Epithelial cell of prostate (primary cell): ENCODE measurements at regions not wholly inside any gene's neighbourhood (a gene's known extent, or its start where the extent isn't known, plus 50 kb on each side); places are given as distances from the start of the nearest gene placed in this dataset.

ENCODE experiments used
- DNase-seq: peaks from one replicate; pipeline ENCODE4 v3.0.0-alpha.2; 2011; ENCODE audit warnings: low read depth, low spot score
- H3K27ac ChIP-seq: fragments of 450-650 bp; 2 replicates; pipeline ENCODE4 v1.5.1; 2017; ENCODE audit warnings: mild to moderate bottlenecking

DNA sequence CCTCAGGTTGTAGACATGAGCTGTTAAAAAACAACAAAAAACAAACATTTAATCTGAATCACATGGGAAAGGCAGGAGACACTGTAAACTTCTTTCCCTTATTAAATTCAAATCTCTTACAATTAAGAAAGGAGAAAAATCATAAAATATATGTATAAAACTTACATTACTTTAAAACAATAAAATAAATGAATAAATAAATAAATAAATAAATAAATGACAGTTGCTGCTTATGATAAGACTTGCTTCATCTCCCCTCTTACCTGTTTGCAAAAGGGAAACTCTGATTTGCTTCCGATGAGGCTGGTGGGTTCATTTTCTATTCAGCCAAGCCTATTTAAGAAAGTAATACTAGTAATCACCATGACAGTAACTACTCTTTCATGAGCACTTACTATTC lies 353.4 kb upstream of the TBL1XR1 start:
- DNase-seq: no peak
- no peak overlapping the region for H3K27ac ChIP-seq

DNA sequence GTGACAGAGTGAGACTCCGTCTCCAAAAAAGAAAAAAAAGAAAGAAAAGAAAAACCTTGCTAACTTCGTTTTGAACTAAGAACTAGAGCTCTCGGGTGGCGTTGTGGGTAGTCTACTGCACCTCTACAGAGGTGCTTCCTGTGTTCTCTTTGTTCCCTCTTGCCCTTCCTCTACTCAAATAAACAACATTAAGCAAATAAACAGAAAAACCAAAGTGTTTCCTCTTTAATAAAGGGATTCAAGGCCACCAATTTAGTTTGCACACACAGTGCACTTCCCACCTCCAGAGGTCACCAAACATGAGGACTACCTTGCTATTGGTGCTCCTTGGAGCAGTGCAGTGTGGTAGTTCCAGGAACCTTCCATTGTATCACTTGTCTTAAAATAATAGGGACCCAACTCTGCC lies 354.2 kb upstream of the TBL1XR1 start:
- H3K27ac ChIP-seq: no peak overlapping the region
- DNase-seq: no peak

DNA sequence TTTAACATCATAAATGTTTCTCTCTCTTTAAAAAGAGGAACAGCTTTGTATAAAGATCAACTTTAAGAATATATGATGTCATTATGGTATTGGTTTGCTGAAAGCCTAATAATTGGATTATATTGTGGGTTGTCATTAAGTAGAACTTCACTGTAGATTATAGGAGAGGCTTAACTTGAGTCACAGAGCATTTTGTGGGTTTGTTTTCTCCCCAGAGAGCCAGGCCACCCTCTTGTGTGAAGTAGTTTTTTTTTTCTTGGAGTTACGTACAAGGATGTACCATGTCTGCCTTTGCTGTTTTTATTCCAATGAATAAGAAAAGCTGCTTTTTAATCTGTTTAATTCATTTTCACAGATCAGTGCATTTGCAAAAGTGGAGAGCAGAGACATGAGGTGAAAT lies 354.8 kb upstream of the TBL1XR1 start:
- no peak for DNase-seq
- no peak overlapping the region for H3K27ac ChIP-seq

DNA sequence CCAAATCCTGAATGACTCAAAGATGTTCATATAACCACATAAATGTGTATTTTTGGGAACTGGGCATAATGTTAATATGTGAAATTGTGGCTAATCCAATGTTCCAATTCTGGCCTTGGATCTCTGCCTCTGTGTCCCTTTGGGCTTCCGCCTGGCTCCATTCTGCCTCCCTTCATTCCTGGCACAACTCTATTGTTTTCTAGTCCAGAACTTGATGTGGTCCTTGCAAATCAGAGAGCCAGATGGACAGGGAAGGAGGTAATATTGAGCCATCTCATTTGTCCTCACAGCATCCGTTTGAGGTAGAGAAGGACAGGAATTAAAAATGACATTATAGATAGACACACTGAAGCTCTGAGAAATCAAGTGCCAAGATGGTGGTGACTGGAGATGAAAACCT lies 355.7 kb upstream of the TBL1XR1 start:
- DNase-seq: no peak
- H3K27ac ChIP-seq: no peak overlapping the region

DNA sequence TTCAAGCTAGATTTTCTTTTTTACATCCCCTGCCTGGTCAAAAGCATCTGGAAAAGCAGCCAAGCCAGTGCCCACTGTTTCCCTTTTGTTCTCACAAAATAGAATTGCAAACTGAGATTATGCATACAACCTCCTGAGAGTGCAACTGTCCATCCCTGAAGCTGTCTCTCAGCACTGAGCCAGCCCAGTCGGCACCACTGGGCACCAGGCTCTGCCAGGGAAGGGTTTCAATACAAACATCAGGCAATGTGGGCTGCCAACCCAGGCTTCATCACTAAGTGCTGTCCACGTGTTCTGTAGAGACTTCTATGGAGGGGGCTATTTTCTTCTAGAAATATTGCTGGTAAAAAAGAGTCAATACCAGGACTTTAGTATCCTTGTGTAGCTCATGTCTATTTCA lies 356.3 kb upstream of the TBL1XR1 start:
- H3K27ac ChIP-seq: no peak overlapping the region
- no peak for DNase-seq

DNA sequence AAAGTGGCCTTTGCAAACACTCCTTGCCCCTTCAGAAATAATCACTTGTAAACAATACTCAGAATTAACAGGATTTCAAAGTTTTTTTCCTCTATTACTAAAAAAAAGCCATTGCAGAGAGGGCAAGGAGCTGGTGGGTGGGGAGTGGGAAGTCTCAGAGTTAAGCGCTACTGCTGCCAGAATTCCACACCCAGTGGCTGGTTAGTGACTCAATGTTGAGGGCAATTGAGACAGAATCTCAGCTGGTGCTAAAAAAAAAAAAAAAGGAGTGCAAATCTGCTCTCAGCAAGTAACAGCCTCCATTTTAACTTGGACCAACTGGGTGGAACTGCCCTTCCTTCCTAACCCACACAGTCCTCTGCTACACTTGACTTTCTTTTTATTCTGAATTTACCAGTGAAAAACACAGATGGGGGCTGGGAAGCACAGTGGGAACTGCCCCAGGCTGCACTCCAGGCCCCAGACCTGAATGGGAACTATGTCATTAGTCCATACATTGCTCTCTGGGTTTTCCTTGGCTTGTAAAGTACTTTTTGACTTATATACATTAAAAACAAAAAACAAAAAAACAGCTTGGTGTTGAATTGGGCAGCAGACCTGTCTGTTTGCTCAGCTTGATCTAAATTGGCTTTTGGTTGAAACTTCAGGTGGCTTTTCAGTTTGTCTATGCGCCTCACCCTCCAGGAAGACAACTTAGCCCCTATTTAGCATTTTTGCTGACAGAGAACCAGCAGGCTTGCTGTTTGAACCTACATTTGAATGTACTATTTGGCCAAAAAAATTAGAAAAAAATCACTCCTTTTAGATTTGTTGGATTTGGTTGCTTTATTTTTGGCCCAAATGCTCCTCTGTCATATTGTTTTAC lies 357.8 kb upstream of the TBL1XR1 start:
- DNase-seq: peak; percentile 36
- peak overlapping the region; percentile 32 for H3K27ac ChIP-seq

DNA sequence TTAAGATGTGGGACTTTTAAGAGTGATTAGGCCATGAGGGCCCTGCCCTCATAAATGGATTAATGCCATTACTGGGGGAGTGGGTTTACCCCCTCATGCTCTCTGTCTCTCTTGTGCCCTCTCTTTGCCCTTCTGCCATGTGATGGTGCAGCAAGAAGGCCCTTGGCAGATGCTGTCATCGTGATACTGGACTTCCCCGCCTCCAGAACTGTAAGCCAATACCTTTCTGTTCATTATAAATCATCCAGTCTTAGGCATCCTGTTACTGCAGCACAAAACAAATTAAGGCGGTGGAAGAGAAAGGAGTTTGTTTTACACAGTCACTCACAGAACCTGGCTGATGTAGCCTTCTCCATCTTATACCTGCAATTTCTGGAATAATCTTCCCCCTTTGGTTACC lies 360.3 kb upstream of the TBL1XR1 start:
- DNase-seq: no peak
- no peak overlapping the region for H3K27ac ChIP-seq

DNA sequence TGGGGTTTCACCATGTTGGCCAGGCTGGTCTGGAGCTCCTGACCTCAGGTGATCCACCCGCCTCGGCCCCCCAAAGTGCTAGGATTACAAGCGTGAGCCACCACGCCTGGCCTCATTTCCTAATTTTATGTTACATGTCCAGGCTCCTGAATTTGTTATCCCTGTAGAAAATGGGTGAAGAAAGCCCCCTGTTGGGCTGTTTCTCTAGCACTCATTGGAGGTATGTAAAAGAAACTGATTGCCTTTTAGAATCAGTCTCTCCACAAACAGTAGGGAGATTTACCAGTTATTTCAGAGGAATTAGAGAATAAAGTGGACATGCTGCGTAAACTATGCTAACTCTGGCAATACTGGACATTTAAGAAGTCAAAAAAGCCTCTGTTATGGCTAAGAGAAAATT lies 364.1 kb upstream of the TBL1XR1 start:
- H3K27ac ChIP-seq: no peak overlapping the region
- DNase-seq: no peak

DNA sequence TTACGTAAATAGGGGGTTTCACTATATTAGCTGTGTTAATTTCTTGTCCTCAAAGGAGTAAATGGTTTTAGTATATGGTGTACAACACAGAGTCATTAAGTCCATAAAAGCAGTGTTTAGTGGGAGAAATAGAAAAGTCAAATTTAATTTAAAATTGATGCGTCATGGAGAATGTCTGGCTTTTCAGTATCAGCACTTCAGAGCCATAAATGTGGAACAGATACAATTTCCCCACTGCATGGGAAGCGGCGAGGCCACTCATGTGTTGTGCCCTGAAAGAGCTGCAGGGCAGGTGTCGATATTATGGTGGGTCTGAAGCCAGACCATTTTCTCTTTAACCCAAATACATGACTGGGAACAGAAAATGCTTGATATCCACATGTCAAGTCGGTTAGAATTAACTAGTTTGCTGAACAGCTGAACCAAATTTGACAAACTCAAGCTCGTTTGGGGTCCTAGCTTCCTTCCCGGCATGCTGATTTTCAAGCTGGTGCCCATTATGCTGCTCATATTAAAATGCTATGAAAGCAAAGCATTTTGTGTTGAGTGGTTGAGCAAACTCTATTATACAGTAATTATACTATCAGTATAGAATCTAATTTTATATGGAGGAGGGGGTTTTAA lies 364.6 kb upstream of the TBL1XR1 start:
- H3K27ac ChIP-seq: no peak overlapping the region
- DNase-seq: no peak

DNA sequence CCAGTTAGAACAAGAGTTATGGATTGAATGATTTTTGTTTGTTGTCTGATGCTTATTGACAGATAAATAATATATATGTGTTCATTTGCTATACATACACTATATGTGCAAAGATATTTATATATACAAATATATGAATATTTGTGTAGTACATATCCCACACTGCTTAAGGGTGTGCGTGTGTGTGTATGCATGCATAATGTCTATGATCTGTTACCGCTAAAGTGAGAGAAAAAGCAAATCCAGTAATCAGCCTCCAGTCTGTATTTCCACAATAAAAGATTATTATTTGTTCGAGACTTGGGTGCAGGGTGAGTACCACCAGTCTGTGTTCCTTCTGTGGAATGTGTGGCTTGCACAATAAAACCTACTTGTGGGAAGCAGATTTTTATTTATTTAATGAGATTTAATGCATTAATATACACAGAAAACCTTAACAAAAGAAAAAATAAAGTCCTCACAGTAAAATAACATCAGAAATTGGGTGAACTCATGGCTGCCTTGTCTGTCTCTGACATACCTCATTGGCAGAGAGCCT lies 366.0 kb upstream of the TBL1XR1 start:
- no peak overlapping the region for H3K27ac ChIP-seq
- no peak for DNase-seq

DNA sequence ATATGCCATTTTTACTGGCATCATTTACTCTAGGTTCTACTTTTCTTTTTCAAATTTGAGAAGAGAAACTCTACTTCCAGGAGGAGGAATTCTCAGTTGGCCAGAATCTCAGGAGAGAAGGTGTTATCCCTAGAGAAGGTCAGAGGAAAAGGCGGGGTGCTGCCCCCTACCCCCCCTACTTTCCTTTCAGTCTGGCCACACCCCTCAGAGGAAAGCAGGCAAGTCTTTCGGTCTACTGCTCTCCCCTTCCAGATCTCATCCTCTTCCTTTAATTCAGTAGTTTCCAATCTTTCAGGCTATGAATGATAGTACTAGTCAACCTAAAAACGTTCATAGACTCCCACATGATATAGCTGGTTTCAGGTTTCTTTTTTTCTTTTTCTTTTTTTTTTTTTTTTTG lies 366.5 kb upstream of the TBL1XR1 start:
- no peak for DNase-seq
- H3K27ac ChIP-seq: no peak overlapping the region

DNA sequence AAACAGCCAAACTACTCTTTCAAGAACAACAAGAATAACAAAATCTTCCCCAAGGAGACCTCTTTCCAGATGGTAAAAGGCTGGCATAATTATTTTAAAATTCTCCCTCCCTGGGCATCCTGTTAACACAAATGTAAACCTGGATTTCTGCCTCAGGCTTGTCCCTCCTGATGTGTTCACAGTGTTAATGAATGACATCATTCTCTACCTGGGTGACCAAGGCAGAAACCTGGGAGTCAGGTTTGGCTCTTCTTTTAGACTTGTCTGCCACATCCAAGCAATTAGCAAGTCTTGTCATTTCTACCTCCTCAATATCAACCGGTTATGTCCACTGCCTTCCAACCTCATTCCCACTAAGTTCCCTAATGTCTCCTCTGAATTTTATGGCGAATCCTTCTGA lies 368.7 kb upstream of the TBL1XR1 start:
- no peak for DNase-seq
- peak overlapping the region; percentile 2 for H3K27ac ChIP-seq

DNA sequence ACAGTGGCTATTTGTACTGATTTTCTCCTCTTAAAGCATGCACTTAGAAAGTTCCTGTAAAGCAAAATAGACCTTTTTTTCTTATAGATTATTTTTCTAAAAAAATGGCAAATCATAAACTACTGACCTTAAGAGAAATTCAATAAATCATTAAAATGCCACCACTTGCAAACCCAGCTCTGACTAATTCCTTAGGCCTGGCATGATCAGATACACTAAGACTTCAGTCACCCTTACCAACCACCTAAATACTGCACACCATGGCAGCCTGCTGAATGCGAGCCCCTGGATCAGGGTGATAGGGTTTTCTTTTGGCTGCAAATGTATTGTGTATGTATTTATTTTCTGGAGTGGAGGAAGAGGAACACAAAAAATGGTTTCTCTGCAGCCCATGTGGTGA lies 370.6 kb upstream of the TBL1XR1 start:
- no peak overlapping the region for H3K27ac ChIP-seq
- no peak for DNase-seq

DNA sequence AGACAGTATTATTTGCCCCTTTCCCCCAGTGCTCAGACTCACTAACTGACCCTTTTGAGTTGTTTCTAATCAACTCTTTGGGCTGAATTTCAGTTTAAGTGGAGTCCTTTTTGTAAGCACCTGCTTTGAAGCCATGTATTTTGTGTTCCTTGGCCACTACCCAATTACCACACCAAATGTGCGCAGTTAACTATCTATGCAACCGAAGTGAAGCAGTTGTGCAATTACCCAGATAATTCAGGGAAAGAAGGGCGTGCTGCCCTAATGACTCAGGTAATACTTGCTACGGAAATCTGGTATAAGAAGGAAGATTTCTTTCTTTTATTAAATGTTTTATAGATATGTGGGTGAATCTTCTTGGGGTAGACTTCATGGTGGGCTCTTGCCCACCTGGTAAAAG lies 371.9 kb upstream of the TBL1XR1 start:
- DNase-seq: no peak
- peak overlapping the region; percentile 55 for H3K27ac ChIP-seq

DNA sequence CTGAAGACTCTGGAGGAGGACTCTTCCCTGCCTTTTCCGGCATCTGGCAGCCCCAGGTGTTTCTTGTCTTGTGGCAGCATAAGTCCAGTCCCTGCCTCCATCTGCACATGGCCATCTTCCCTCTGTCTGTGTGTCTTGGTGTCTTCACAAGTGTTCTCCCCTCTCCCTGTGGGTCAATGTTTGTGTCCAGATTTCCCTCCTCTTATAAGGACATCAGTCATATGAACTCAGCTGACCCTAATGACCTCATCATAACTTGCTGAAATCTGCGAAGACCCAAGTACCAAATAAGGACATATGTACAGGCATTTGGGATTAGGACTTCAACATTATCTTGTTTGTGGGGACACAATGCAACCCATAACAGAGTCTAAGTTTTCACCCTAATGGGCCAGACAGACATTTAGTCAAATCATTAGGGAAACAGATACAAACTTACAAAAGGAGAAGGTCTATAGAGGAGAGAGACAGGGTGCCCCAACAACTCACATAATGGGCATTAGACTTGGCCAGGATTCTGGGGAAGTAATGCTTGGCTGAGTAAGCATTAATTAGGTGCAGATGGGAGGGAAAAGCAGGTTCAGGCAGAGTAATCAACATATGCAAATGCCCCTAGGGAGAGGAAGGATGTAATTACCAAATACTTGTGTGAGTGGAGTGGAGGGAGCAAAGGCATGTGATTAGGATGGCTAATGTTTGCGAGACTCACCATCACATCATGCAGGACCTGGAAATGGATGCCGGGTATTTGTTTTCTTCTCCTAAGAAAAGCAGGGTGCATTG lies 372.8 kb upstream of the TBL1XR1 start:
- H3K27ac ChIP-seq: peak overlapping the region; percentile 55
- no peak for DNase-seq

DNA sequence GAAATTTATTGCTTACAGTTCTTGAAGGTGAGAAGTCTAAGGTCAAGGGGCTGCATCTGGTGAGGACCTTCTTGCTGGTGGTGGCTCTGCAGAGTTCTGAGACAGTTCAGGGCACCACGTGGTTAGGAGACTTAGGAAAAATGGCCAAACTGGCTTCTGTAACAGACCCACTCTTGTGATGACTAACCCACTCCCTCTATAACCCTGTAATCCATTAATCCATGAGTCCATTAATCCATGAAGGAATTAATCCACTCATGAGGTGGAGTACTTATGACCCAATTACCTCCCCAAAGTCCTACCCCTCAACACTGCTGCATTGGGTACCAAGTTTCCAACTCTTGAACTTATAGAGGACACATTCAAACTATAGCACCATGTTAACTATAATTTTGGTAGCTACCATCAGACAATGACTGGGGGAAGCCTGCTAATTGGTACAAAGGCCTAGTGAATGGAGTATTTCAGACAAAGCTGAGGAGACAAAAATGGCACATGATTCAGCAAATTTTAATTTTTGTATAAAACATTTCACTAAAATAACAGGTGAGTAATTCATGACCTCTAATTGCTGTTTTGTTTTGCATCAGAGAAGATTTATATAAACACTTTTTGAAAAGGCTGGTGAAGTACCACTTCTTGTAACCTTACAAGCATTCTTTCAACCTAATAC lies 374.1 kb upstream of the TBL1XR1 start:
- no peak overlapping the region for H3K27ac ChIP-seq
- DNase-seq: no peak

DNA sequence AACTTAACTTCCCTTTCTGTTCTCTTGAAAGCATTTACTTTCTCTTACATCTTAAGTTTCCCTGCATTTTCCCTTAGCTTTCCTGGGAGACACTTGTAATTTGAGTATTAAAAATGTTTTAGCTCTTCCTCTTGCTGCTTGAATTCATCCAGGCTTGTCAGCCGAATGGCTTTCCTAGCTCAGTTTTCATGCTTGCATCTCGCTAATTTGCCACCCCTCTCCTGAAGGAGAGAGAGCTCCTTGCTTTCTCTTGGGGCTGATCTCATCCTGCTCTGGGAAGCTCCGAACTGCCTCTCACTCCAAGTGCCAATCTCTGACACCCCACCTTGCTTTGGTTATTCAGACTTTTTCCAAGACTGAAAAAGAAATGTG lies 374.6 kb upstream of the TBL1XR1 start:
- H3K27ac ChIP-seq: no peak overlapping the region

DNA sequence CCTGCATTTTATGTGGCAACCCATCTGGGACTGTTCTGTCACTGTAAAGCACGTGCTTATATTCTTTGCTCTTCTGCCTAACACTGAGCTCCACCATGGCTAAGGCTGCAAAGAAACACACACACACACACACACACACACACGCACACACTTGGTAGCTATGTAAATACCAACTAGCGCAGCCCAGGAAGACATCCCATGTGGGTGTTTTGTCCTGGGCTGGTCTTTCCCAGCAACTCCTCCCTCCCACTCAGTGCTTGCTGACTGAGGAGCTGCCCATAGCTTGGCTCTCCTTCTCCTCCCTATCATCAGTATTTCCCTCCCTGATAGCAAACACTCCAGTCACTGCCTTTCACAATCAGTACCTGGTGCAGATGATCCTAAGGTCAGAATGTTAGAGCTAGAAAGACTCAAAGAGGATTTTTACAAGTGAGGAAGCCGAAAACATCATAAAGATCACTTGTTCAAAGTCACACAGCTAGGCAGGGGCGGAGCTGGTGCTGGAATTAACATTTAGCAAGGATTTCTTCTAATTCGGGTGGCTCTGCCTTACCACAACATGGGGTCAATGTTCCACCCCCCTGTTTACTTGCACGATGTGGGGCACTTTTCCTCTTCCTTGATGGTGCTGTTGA lies 377.1 kb upstream of the TBL1XR1 start:
- H3K27ac ChIP-seq: peak overlapping the region; percentile 28
- DNase-seq: no peak

More for the DNA sequence above, 374.6 kb upstream of the TBL1XR1 start:
- no peak for DNase-seq

DNA sequence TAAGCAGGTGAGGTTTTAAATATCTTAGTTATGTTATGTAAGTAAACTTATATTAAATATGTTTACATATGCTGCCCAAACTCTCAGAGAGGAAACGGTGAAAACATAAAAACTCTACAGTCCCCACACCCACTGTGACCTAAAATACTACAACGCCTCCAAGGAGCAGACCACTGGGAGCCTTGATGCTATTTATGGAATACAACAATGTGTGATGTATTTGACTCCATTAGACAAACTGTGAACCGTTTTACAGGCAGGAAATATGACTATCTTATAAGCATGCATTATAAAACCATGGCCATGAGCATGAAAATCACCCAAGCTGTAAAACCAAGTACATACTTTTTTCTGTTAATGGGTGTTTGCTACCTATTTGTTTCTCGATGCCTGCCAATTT lies 379.5 kb upstream of the TBL1XR1 start:
- H3K27ac ChIP-seq: no peak overlapping the region
- DNase-seq: no peak

DNA sequence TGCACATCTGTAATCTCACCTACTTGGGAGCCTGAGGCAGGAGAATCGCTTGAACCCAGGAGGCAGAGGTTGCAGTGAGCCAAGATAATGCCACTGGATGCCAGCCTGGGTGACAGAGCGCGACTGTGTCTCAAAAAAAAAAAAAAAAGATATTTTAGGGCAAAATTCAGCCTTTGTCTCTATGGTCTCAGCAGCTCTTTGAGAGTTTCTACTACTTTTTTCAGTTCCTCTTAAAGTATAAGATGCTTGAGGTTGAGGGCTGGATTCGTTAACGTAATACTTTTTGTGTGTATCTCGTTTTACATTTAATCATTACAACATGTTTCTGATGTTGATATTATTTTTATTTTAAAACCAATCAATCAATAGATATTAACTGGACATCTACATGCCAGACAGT lies 381.2 kb upstream of the TBL1XR1 start:
- peak overlapping the region; percentile 75 for H3K27ac ChIP-seq
- DNase-seq: no peak
